HepG2 (cell line): ENCODE measurements at regions not wholly inside any gene's neighbourhood (a gene's known extent, or its start where the extent isn't known, plus 50 kb on each side); places are given as distances from the start of the nearest gene placed in this dataset.

Experiments used
- GABPA ChIP-seq, 2 experiments: IDR thresholded peaks; 2 replicates each; pipeline ENCODE4 v1.6.1; 2011 to 2016; ENCODE audit warnings: low read depth in 2 of 2, low read length in 1 of 2, missing biosample characterization in 1 of 2, missing genetic modification characterization in 1 of 2
- HHEX ChIP-seq: IDR thresholded peaks from 2 replicates; pipeline ENCODE4 v1.6.1; 2016; ENCODE audit warnings: control low read depth
- KMT2A ChIP-seq: sonication (generic); formaldehyde crosslinking; IDR thresholded peaks from 2 replicates; pipeline ENCODE4 v1.4.0; 2020; ENCODE audit warnings: missing genetic modification reagents
- MAZ ChIP-seq, 2 experiments: sonication (generic) in 1 of 2; formaldehyde crosslinking in 1 of 2; IDR thresholded peaks; 2 replicates each; pipeline versions ENCODE4 v1.5.0 to v1.6.1; 2012 to 2020; ENCODE audit warnings: low read depth in 2 of 2, mild to moderate bottlenecking in 2 of 2, borderline replicate concordance in 1 of 2, improper control_type of control experiment in 1 of 2, low read length in 1 of 2, missing genetic modification reagents in 1 of 2, moderate library complexity in 1 of 2
- MTA1 ChIP-seq: sonication (generic); formaldehyde crosslinking; IDR thresholded peaks from 2 replicates; pipeline ENCODE4 v1.4.0; 2020; ENCODE audit warnings: missing genetic modification reagents, mild to moderate bottlenecking, borderline replicate concordance
- NFE2L2 ChIP-seq: fragments of 150-350 bp; IDR thresholded peaks from 2 replicates; pipeline ENCODE4 v1.6.1; 2014; ENCODE audit warnings: low read length
- NONO ChIP-seq, 2 experiments: fragments of 450-650 bp in 1 of 2; sonication (generic) in 1 of 2; formaldehyde crosslinking in 1 of 2; IDR thresholded peaks in 1 of 2; conservative IDR thresholded peaks in 1 of 2; 2 replicates each; pipeline versions ENCODE4 v1.6.1 to v1.8.0; 2017 to 2022; ENCODE audit warnings: mild to moderate bottlenecking in 1 of 2, missing genetic modification reagents in 1 of 2, moderate library complexity in 1 of 2
- NR3C1 ChIP-seq: sonication (generic); formaldehyde crosslinking; IDR thresholded peaks from 2 replicates; pipeline ENCODE4 v1.4.0; 2020; ENCODE audit warnings: missing genetic modification reagents
- PHF8 ChIP-seq: sonication (generic); formaldehyde crosslinking; IDR thresholded peaks from 2 replicates; pipeline ENCODE4 v1.5.0; 2020; ENCODE audit warnings: missing genetic modification reagents
- ZNF232 ChIP-seq: sonication (generic); formaldehyde crosslinking; IDR thresholded peaks from 2 replicates; pipeline ENCODE4 v1.4.0; 2020; ENCODE audit warnings: missing genetic modification reagents, borderline replicate concordance
- TF ChIP-seq, protein P1 (sequence below): sonication (generic); formaldehyde crosslinking; IDR thresholded peaks from 2 replicates; pipeline ENCODE4 v1.5.0; 2020; ENCODE audit warnings: mild to moderate bottlenecking, missing genetic modification reagents, moderate library complexity
- TF ChIP-seq, protein P2 (sequence below): sonication (generic); formaldehyde crosslinking; IDR thresholded peaks from 2 replicates; pipeline ENCODE4 v1.4.0; 2020; ENCODE audit warnings: low read depth, mild to moderate bottlenecking, missing genetic modification reagents
- TF ChIP-seq, protein P3 (sequence below), 2 experiments: sonication (generic) in 1 of 2; formaldehyde crosslinking in 1 of 2; IDR thresholded peaks; 2 replicates each; pipeline versions ENCODE4 v1.5.1 to v1.6.1; 2011 to 2020; ENCODE audit warnings: borderline replicate concordance in 1 of 2, low read depth in 1 of 2, low read length in 1 of 2, mild to moderate bottlenecking in 1 of 2, missing genetic modification reagents in 1 of 2, moderate library complexity in 1 of 2

DNA sequence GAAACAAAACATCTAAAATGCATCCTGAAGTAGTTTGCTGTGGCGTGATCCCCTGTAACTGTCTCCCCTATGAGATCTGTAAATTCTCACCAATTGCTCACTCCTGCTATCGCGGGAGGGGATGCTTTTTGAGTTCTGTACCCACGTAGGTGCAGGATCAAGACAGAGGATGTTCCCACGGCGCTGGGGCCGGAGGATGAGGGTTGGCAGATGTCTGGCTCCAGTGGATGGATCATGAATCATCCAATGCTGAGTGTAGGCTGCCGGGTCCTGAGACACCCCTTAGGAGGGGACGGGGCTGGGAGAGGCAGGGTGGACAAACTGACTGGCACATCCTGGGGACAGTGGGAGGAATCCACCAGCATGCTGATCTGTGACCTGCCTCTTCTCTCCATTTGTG is 224.4 kb downstream of the USP6NL start:
- TF ChIP-seq, protein P1, sequence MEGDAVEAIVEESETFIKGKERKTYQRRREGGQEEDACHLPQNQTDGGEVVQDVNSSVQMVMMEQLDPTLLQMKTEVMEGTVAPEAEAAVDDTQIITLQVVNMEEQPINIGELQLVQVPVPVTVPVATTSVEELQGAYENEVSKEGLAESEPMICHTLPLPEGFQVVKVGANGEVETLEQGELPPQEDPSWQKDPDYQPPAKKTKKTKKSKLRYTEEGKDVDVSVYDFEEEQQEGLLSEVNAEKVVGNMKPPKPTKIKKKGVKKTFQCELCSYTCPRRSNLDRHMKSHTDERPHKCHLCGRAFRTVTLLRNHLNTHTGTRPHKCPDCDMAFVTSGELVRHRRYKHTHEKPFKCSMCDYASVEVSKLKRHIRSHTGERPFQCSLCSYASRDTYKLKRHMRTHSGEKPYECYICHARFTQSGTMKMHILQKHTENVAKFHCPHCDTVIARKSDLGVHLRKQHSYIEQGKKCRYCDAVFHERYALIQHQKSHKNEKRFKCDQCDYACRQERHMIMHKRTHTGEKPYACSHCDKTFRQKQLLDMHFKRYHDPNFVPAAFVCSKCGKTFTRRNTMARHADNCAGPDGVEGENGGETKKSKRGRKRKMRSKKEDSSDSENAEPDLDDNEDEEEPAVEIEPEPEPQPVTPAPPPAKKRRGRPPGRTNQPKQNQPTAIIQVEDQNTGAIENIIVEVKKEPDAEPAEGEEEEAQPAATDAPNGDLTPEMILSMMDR, result no peak
- TF ChIP-seq MTA1 (no peak), GABPA (IDR thresholded peaks at IDR 0.05; ENCODE audit: low read depth, low read length) (no peak), GABPA (CRISPR knock-in tag; IDR thresholded peaks at IDR 0.05; ENCODE audit: low read depth) (no peak), ZNF232 (CRISPR knock-in tag) (no peak), PHF8 (CRISPR knock-in tag) (no peak), MAZ (IDR thresholded peaks at IDR 0.05; ENCODE audit: borderline replicate concordance, low read depth, low read length) (no peak), MAZ (CRISPR knock-in tag; IDR thresholded peaks at IDR 0.05; ENCODE audit: low read depth) (no peak), NFE2L2 (no peak), KMT2A (CRISPR knock-in tag) (no peak), NR3C1 (CRISPR knock-in tag) (no peak), HHEX (no peak), NONO (IDR thresholded peaks at IDR 0.05) (no peak), NONO (CRISPR knock-in tag; conservative IDR thresholded peaks at IDR 0.05) (no peak)
- TF ChIP-seq, protein P2, sequence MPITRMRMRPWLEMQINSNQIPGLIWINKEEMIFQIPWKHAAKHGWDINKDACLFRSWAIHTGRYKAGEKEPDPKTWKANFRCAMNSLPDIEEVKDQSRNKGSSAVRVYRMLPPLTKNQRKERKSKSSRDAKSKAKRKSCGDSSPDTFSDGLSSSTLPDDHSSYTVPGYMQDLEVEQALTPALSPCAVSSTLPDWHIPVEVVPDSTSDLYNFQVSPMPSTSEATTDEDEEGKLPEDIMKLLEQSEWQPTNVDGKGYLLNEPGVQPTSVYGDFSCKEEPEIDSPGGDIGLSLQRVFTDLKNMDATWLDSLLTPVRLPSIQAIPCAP (CRISPR knock-in tag), result no peak
- TF ChIP-seq, protein P3, sequence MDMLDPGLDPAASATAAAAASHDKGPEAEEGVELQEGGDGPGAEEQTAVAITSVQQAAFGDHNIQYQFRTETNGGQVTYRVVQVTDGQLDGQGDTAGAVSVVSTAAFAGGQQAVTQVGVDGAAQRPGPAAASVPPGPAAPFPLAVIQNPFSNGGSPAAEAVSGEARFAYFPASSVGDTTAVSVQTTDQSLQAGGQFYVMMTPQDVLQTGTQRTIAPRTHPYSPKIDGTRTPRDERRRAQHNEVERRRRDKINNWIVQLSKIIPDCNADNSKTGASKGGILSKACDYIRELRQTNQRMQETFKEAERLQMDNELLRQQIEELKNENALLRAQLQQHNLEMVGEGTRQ (IDR thresholded peaks at IDR 0.05; ENCODE audit: low read depth, low read length), result no peak
- TF ChIP-seq, protein P3 (CRISPR knock-in tag; IDR thresholded peaks at IDR 0.05; ENCODE audit: borderline replicate concordance), result no peak
